ENCODE measurements at regions not wholly inside any gene's neighbourhood (a gene's known extent, or its start where the extent isn't known, plus 50 kb on each side); places are given as distances from the start of the nearest gene placed in this dataset.

- Histone ChIP-seq H3K23ac (ENCODE audit: insufficient read length) (no peak overlapping the region), H4K5ac (ENCODE audit: insufficient read length, low read depth, low read length) (no peak overlapping the region), H3K79me2 (ENCODE audit: control insufficient read depth in 1 of 2, insufficient read depth in 2 of 2, low read length in 2 of 2) (no peaks in the 10 kb centered on the region), H4K20me1 (replicated peaks in 1 of 2; ENCODE audit: control insufficient read depth in 1 of 2, insufficient read depth in 2 of 2, low read length in 2 of 2) (no peaks in the 10 kb centered on the region), H3K4me1 (replicated peaks in 1 of 4; ENCODE audit: control insufficient read depth in 3 of 4, insufficient read depth in 4 of 4, low read length in 3 of 4) (peaks cover 0 to 7% (median 4%) of the 10 kb centered on the region in 4 experiments; a peak in 4 of 7 replicates), H3K14ac (ENCODE audit: insufficient read length) (no peak overlapping the region), H4K8ac (ENCODE audit: extremely low read depth, insufficient read depth, low read length) (no peak overlapping the region), H2BK5ac (ENCODE audit: low read depth, low read length) (no peak overlapping the region), H3K56ac (replicated peaks; ENCODE audit: insufficient read length, low read depth, low read length) (no peak overlapping the region), H3K27ac (ENCODE audit: low read depth, low read length) (no peak overlapping the region), H3K23me2 (ENCODE audit: low read depth, low read length) (no peaks in the 10 kb centered on the region), H2BK15ac (ENCODE audit: low read length) (no peak overlapping the region), H2BK120ac (replicated peaks; ENCODE audit: low read depth, low read length) (no peak overlapping the region), H2AFZ (ENCODE audit: low read length) (no peak overlapping the region), H4K91ac (replicated peaks; ENCODE audit: insufficient read length, low read length) (no peak overlapping the region), H2BK12ac (ENCODE audit: low read depth, low read length) (no peak overlapping the region), H3K4ac (replicated peaks; ENCODE audit: insufficient read length, low read depth, low read length) (no peak overlapping the region), H3K4me3 (ENCODE audit: extremely low read depth in 1 of 4, insufficient read depth in 2 of 4, low read depth in 3 of 4, low read length in 4 of 4) (no peak overlapping the region), H3K36me3 (ENCODE audit: control insufficient read depth in 2 of 4, insufficient read depth in 4 of 4, low read length in 3 of 4) (no peaks in the 10 kb centered on the region), H3K9me3 (ENCODE audit: insufficient read depth in 2 of 2, low read depth in 1 of 2, low read length in 1 of 2) (no peaks in the 10 kb centered on the region), H2AK5ac (ENCODE audit: low read depth, low read length) (no peak overlapping the region), H3K9ac (replicated peaks in 1 of 4; ENCODE audit: extremely low read depth in 1 of 4, low read depth in 3 of 4, low read length in 3 of 4) (no peak overlapping the region), H3K27me3 (replicated peaks in 1 of 4; ENCODE audit: control insufficient read depth in 3 of 4, extremely low read depth in 1 of 4, insufficient read depth in 3 of 4, low read length in 3 of 4) (no peaks in the 10 kb centered on the region), H3K79me1 (ENCODE audit: low read depth, low read length) (no peaks in the 10 kb centered on the region), H3K18ac (ENCODE audit: extremely low read depth, low read length) (no peak overlapping the region), H2BK20ac (ENCODE audit: low read length) (no peak overlapping the region), H3K4me2 (ENCODE audit: insufficient read depth in 1 of 2, low read depth in 2 of 2, low read length in 2 of 2) (no peak overlapping the region; a peak in 1 of 4 replicates)
- no peak for DNase-seq (ENCODE audit: low read depth in 1 of 2, low spot score in 2 of 2)
- no peak for FAIRE-seq
- 83% methylated on average over 2 of the region's 2 CpGs; no CpG with 5 or more reads in 1 of the 2 experiments for WGBS, 2 experiments (ENCODE audit: extremely low coverage in 1 of 2, insufficient coverage in 1 of 2, insufficient read length in 1 of 2, insufficient replicate concordance in 2 of 2, low coverage in 1 of 2, low lambda C conversion rate in 2 of 2, missing lambda C conversion rate in 1 of 2)
- ChIA-PET CTCF (ENCODE audit: partially characterized antibody) (interaction anchor here (0.5 to 3.5 kb wide), 11 partner anchors 12 to 150 kb away, joined by 3 to 16 read pairs (median 4); no protein-coding TSS in a partner anchor), POLR2A (ENCODE audit: partially characterized antibody) (no interaction called here)
- TF ChIP-seq E2F6 (IDR thresholded peaks at IDR 0.05) = no peak
- TF ChIP-seq, protein P1, sequence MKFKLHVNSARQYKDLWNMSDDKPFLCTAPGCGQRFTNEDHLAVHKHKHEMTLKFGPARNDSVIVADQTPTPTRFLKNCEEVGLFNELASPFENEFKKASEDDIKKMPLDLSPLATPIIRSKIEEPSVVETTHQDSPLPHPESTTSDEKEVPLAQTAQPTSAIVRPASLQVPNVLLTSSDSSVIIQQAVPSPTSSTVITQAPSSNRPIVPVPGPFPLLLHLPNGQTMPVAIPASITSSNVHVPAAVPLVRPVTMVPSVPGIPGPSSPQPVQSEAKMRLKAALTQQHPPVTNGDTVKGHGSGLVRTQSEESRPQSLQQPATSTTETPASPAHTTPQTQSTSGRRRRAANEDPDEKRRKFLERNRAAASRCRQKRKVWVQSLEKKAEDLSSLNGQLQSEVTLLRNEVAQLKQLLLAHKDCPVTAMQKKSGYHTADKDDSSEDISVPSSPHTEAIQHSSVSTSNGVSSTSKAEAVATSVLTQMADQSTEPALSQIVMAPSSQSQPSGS (IDR thresholded peaks at IDR 0.05; ENCODE audit: low read length) = no peak
- no peak for TF ChIP-seq HDAC6 (IDR thresholded peaks at IDR 0.05; ENCODE audit: low read depth, low read length)
- no peak for TF ChIP-seq CEBPB (IDR thresholded peaks at IDR 0.05; ENCODE audit: low read depth, low read length)
- no peak for TF ChIP-seq SUZ12 (IDR thresholded peaks at IDR 0.05; ENCODE audit: low read length)
- TF ChIP-seq GTF2F1 (IDR thresholded peaks at IDR 0.05; ENCODE audit: borderline replicate concordance, low read depth, low read length) = no peak
- TF ChIP-seq POU5F1 (IDR thresholded peaks at IDR 0.05; ENCODE audit: low read depth, low read length) = no peak
- no peak for TF ChIP-seq BRCA1 (IDR thresholded peaks at IDR 0.05; ENCODE audit: low read depth, low read length)
- no peak for TF ChIP-seq SP2 (IDR thresholded peaks at IDR 0.05; ENCODE audit: low read length)
- no peak for TF ChIP-seq TAF7 (optimal IDR thresholded peaks at IDR 0.05; ENCODE audit: borderline replicate concordance, low read depth, low read length)
- TF ChIP-seq SIN3A (conservative IDR thresholded peaks at IDR 0.05 in 1 of 2, IDR thresholded peaks at IDR 0.05 in 1 of 2; ENCODE audit: low read depth in 1 of 2, low read length in 2 of 2) = no peak
Observed at GRCh38 chr4:111985426-111985825, 159.8 kb upstream of the FAM241A start.
